Natural killer cell (primary cell): ENCODE measurements at regions not wholly inside any gene's neighbourhood (a gene's known extent, or its start where the extent isn't known, plus 50 kb on each side); places are given as distances from the start of the nearest gene placed in this dataset.

Experiments used
- ATAC-seq, 3 donors: fragments of 150-1000 bp in 2 of 3; fragments of 200-7000 bp in 1 of 3; cut with Tn5 transposase; 1 replicate in 1 of 3; 2 replicates in 2 of 3; pipeline ENCODE4 v1.10.0; 2021; ENCODE audit warnings: mild to moderate bottlenecking in 2 of 3, moderate library complexity in 2 of 3
- DNase-seq, 2 donors: peaks; one replicate each; pipeline versions ENCODE4 v3.0.0 to v3.0.0-alpha.2; 2013 to 2021; ENCODE audit warnings: mixed read lengths in 1 of 2
- H3K27ac ChIP-seq: one replicate; pipeline ENCODE4 v1.5.1; 2013; ENCODE audit warnings: mild to moderate bottlenecking, low read length
- H3K27me3 ChIP-seq: one replicate; pipeline ENCODE4 v1.6.1; 2013; ENCODE audit warnings: low read length; ENCODE audit not compliant: control insufficient read depth, insufficient read depth
- H3K36me3 ChIP-seq: one replicate; pipeline ENCODE4 v1.6.1; 2013; ENCODE audit warnings: low read length; ENCODE audit not compliant: control insufficient read depth, insufficient read depth
- H3K4me1 ChIP-seq: one replicate; pipeline ENCODE4 v1.6.1; 2013; ENCODE audit warnings: low read length; ENCODE audit not compliant: control insufficient read depth, insufficient read depth
- H3K4me3 ChIP-seq: one replicate; pipeline ENCODE4 v1.5.1; 2013; ENCODE audit warnings: low read length
- H3K9me3 ChIP-seq: one replicate; pipeline ENCODE4 v1.6.1; 2013; ENCODE audit warnings: low read length; ENCODE audit not compliant: control insufficient read depth, insufficient read depth
- H3K27ac Mint-ChIP-seq, 2 donors: one replicate each; pipeline ENCODE4 v1.8.0; 2022; ENCODE audit warnings: mild to moderate bottlenecking in 2 of 2, mixed read lengths in 2 of 2, moderate library complexity in 1 of 2
- H3K27me3 Mint-ChIP-seq, 2 donors: one replicate each; pipeline ENCODE4 v1.8.0; 2022; ENCODE audit warnings: low read depth in 2 of 2, mixed read lengths in 2 of 2
- H3K36me3 Mint-ChIP-seq: one replicate; pipeline ENCODE4 v1.8.0; 2022; ENCODE audit warnings: mixed read lengths
- H3K4me1 Mint-ChIP-seq, 2 donors: one replicate each; pipeline ENCODE4 v1.8.0; 2022; ENCODE audit warnings: mixed read lengths in 2 of 2
- H3K4me3 Mint-ChIP-seq: one replicate; pipeline ENCODE4 v1.8.0; 2022; ENCODE audit warnings: mild to moderate bottlenecking, moderate library complexity, mixed read lengths
- H3K9me3 Mint-ChIP-seq, 2 donors: one replicate each; pipeline ENCODE4 v1.8.0; 2022; ENCODE audit warnings: mixed read lengths in 2 of 2
- CTCF ChIP-seq: fragments of 200-600 bp; IDR thresholded peaks from one replicate; pipeline ENCODE4 v1.8.0; 2022; ENCODE audit warnings: antibody characterized with exemption
- WGBS: methylation state at CpG from one replicate; pipeline ENCODE4 v1.1.7; 2013; ENCODE audit warnings: missing lambda C conversion rate; ENCODE audit not compliant: insufficient coverage; 5-methylcytosine and 5-hydroxymethylcytosine counted together
- intact Hi-C: fragments of 100-400 bp; cut with micrococcal nuclease; formaldehyde crosslinking; loops from one replicate; pipeline ENCODE4 v1.14.2; 2022

DNA sequence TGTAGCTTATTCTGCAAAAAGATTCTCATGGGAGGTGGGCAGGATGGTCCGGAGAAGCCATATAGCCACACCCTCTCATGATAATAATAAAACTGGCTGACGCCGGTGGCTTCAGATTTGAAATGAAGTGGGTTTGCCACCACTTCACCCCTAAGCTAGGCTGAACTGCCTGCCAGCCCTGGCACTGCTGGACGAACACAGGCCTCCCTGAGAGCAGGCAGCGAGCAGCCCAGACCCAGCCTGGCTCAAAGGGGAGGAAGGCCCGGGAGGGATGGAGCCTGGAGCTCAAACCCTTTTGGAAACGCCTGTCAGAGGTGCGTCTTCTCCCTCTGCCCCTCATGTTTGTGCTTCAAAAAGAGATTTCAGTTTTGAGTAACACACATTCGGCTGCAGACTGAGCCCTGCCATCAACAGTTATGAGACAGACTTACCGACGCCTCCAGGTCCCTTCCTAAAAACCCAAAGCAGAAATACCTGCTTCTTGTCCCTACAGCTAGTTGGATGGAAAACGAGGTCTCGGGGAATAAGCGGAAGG, 71.1 kb upstream of the HPCAL1 start:
- intact Hi-C loops, result no loop called here
- Histone ChIP-seq H3K36me3 (no peaks in the 10 kb centered on the region), H3K27ac (no peak overlapping the region), H3K4me3 (no peak overlapping the region), H3K27me3 (no peaks in the 10 kb centered on the region), H3K4me1 (peaks cover 23% of the 10 kb centered on the region), H3K9me3 (no peaks in the 10 kb centered on the region)
- ATAC-seq (no peak), DNase-seq (no peak)
- Mint-ChIP-seq H3K27ac (no peak overlapping the region), H3K36me3 (no peaks in the 10 kb centered on the region), H3K4me1 (peaks cover 25 to 35% of the 10 kb centered on the region in 2 donors), H3K9me3 (peaks cover 0 to 3% of the 10 kb centered on the region in 2 donors), H3K4me3 (no peak overlapping the region), H3K27me3 (peaks cover 0 to 11% of the 10 kb centered on the region in 2 donors)
- WGBS, result 87% methylated on average over 14 of the region's 14 CpGs
- TF ChIP-seq CTCF, result no peak

GRCh38 chr2:10232096-10232815, 70.4 kb upstream of the HPCAL1 start:
- Mint-ChIP-seq H3K4me3 (peak overlapping the region; percentile 33), H3K4me1 (peaks cover 25 to 38% of the 10 kb centered on the region in 2 donors), H3K27me3 (peaks cover 0 to 11% of the 10 kb centered on the region in 2 donors), H3K36me3 (no peaks in the 10 kb centered on the region), H3K9me3 (peaks cover 0 to 3% of the 10 kb centered on the region in 2 donors), H3K27ac (no peak overlapping the region)
- Histone ChIP-seq H3K36me3 (no peaks in the 10 kb centered on the region), H3K4me1 (peaks cover 23% of the 10 kb centered on the region), H3K27me3 (no peaks in the 10 kb centered on the region), H3K4me3 (no peak overlapping the region), H3K27ac (no peak overlapping the region), H3K9me3 (no peaks in the 10 kb centered on the region)
- ATAC-seq (no peak), DNase-seq (no peak)
- WGBS, result 94% methylated on average over 23 of the region's 23 CpGs
- intact Hi-C loops, result no loop called here
- TF ChIP-seq CTCF, result no peak

DNA sequence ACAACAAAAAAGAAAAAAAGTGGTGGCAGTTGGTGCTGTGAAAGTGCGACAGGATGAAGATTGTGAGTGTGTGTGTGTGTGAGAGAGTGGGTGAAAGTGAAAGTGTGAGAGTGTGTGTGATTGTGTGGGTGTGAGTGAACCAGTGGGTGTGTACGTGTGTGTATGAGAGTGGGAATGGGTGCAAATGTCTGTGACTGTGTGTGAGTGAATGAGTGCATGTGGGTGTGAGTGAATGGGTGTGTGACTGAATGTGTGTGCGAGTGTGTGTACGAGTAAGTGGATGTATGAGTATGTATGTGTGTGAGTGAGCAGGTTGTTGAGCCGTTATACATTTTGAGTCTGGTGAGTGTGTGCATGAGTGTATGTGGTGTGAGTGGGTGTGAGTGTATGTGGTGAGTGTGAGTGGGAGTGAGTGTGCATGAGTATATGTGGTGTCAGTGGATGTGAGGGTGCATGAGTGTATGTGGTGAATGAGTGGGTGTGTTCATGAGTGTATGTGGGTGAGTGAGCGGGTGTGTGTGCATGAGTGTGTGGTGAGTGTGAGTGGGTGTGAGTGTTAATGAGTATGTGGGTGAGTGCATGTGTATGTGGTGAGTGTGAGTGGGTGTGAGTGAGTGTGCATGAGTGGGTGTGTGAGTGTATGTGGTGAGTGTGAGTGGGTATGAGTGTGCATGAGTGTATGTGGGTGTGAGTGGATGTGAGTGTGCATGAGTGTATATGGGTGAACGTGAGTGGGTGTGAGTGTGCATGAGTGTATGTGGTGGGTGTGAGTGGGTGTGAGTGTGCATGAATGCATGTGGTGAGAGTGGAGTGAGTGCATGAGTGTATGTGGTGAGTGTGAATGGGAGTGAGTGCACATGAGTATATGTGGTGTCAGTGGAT, 69.3 kb upstream of the HPCAL1 start:
- Mint-ChIP-seq H3K27me3 (peaks cover 0 to 11% of the 10 kb centered on the region in 2 donors), H3K4me3 (peak overlapping the region; percentile 0), H3K4me1 (peaks cover 25 to 38% of the 10 kb centered on the region in 2 donors), H3K36me3 (no peaks in the 10 kb centered on the region), H3K27ac (peak overlapping the region in 1 of 2 donors; percentile 1), H3K9me3 (peaks cover 0 to 3% of the 10 kb centered on the region in 2 donors)
- TF ChIP-seq CTCF, result no peak
- ATAC-seq (peak in 1 of 3 donors; percentile 5), DNase-seq (no peak)
- no peak overlapping the region for H3K27ac ChIP-seq
- H3K27me3 ChIP-seq, result no peaks in the 10 kb centered on the region
- peaks cover 23% of the 10 kb centered on the region for H3K4me1 ChIP-seq
- 81% methylated on average over 7 of the region's 7 CpGs for WGBS
- no peaks in the 10 kb centered on the region for H3K36me3 ChIP-seq
- intact Hi-C loops, result no loop called here
- H3K4me3 ChIP-seq, result no peak overlapping the region
- H3K9me3 ChIP-seq, result no peaks in the 10 kb centered on the region
